Vagina (tissue), 2 donors: ENCODE measurements at regions not wholly inside any gene's neighbourhood (a gene's known extent, or its start where the extent isn't known, plus 50 kb on each side); places are given as distances from the start of the nearest gene placed in this dataset.

ENCODE experiments used
- POLR2A ChIP-seq, 2 donors: fragments of 450-650 bp; IDR thresholded peaks; one replicate each; pipeline ENCODE4 v1.6.1; 2017; ENCODE audit warnings: antibody characterized with exemption in 2 of 2, mild to moderate bottlenecking in 2 of 2, moderate library complexity in 2 of 2
- POLR2AphosphoS5 ChIP-seq, 2 donors: sonication (generic); formaldehyde crosslinking; IDR thresholded peaks; one replicate each; pipeline ENCODE4 v1.9.0; 2017; ENCODE audit warnings: antibody characterized with exemption in 2 of 2, mild to moderate bottlenecking in 2 of 2, low read depth in 1 of 2; ENCODE audit not compliant: insufficient read depth in 1 of 2
- TF ChIP-seq, protein P1 (sequence below), 3 experiments: fragments of 450-650 bp in 2 of 3; fragments of 200-600 bp in 1 of 3; sonication (generic) in 1 of 3; IDR thresholded peaks; one replicate each; pipeline ENCODE4 v1.5.1; 2017 to 2019; ENCODE audit warnings: antibody characterized with exemption in 3 of 3, mild to moderate bottlenecking in 2 of 3, moderate library complexity in 2 of 3

DNA sequence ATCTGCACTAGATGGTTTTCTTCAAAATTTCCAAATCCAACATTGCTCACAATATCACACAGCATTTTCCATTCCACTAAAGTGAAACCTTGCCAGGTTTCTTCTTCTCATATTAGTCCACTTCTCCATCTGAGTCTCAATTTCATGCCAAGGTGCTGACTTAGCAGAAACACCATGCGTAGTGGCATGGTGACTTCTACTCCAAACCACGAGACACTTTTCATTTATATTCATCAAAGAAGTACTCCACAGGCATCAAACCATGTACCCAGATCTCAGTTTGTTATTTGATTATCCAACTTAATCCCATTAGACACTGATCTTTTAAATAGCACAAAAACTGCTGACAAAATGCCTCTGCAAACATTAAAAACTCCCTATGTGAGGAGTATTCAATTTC, 233.4 kb upstream of the ITGA1 start:
- TF ChIP-seq, protein P1, sequence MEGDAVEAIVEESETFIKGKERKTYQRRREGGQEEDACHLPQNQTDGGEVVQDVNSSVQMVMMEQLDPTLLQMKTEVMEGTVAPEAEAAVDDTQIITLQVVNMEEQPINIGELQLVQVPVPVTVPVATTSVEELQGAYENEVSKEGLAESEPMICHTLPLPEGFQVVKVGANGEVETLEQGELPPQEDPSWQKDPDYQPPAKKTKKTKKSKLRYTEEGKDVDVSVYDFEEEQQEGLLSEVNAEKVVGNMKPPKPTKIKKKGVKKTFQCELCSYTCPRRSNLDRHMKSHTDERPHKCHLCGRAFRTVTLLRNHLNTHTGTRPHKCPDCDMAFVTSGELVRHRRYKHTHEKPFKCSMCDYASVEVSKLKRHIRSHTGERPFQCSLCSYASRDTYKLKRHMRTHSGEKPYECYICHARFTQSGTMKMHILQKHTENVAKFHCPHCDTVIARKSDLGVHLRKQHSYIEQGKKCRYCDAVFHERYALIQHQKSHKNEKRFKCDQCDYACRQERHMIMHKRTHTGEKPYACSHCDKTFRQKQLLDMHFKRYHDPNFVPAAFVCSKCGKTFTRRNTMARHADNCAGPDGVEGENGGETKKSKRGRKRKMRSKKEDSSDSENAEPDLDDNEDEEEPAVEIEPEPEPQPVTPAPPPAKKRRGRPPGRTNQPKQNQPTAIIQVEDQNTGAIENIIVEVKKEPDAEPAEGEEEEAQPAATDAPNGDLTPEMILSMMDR (IDR thresholded peaks at IDR 0.05), result no peak
- TF ChIP-seq POLR2AphosphoS5 (IDR thresholded peaks at IDR 0.05; ENCODE audit: insufficient read depth in 1 of 2, low read depth in 1 of 2), result no peak
- no peak for TF ChIP-seq POLR2A (IDR thresholded peaks at IDR 0.05)
